HFFc6 (cell line): ENCODE measurements at regions not wholly inside any gene's neighbourhood (a gene's known extent, or its start where the extent isn't known, plus 50 kb on each side); places are given as distances from the start of the nearest gene placed in this dataset.

Experiments
- DNase-seq: peaks from one replicate; pipeline ENCODE4 v3.0.0-alpha.2; 2018
- H3K27ac Mint-ChIP-seq: 2 replicates; pipeline ENCODE4 v1.8.0; 2020; ENCODE audit warnings: mild to moderate bottlenecking, mixed read lengths
- H3K27me3 Mint-ChIP-seq: 2 replicates; pipeline ENCODE4 v1.8.0; 2021; ENCODE audit warnings: mild to moderate bottlenecking, moderate library complexity, mixed read lengths; ENCODE audit not compliant: insufficient read depth
- H3K36me3 Mint-ChIP-seq: 2 replicates; pipeline ENCODE4 v1.8.0; 2021; ENCODE audit warnings: low read depth, mixed read lengths
- H3K4me1 Mint-ChIP-seq: 2 replicates; pipeline ENCODE4 v1.8.0; 2020; ENCODE audit warnings: low read depth, mixed read lengths
- H3K4me3 Mint-ChIP-seq: 2 replicates; pipeline ENCODE4 v1.8.0; 2020; ENCODE audit warnings: mild to moderate bottlenecking, moderate library complexity, mixed read lengths
- H3K9me3 Mint-ChIP-seq: 2 replicates; pipeline ENCODE4 v1.8.0; 2020; ENCODE audit warnings: mild to moderate bottlenecking, mixed read lengths
- CTCF ChIP-seq: fragments of 200-600 bp; sonication (generic); IDR thresholded peaks from 2 replicates; pipeline ENCODE4 v1.5.0; 2021; ENCODE audit warnings: antibody characterized with exemption, mild to moderate bottlenecking

GRCh38 chr9:87310827-87311523 is 186.7 kb upstream of the DAPK1 start:
- no peak for TF ChIP-seq CTCF
- Mint-ChIP-seq H3K4me1 (peaks cover 9% of the 10 kb centered on the region), H3K27ac (no peak overlapping the region), H3K9me3 (no peaks in the 10 kb centered on the region), H3K4me3 (no peak overlapping the region), H3K27me3 (peaks cover 3% of the 10 kb centered on the region), H3K36me3 (peaks cover 4% of the 10 kb centered on the region; the same call in 1 of the 2 replicates)
- no peak for DNase-seq

- H3K9me3 Mint-ChIP-seq: 0 out of 2 replicates have a peak, but pooled peaks cover 4% of the 10 kb centered on the region
- peaks cover 9% of the 10 kb centered on the region for H3K36me3 Mint-ChIP-seq
- no peak for DNase-seq
- TF ChIP-seq CTCF: no peak
- H3K4me1 Mint-ChIP-seq: peaks cover 24% of the 10 kb centered on the region
- H3K4me3 Mint-ChIP-seq: no peak overlapping the region
- H3K27me3 Mint-ChIP-seq: peaks cover 5% of the 10 kb centered on the region
- no peak overlapping the region for H3K27ac Mint-ChIP-seq
Observed at GRCh38 chr9:87319656-87320055, 178.0 kb upstream of the DAPK1 start.

GRCh38 chr9:87320146-87320884 is 177.4 kb upstream of the DAPK1 start:
- Mint-ChIP-seq H3K27me3 (peaks cover 5% of the 10 kb centered on the region), H3K9me3 (0 out of 2 replicates have a peak, but pooled peaks cover 4% of the 10 kb centered on the region), H3K36me3 (peaks cover 9% of the 10 kb centered on the region), H3K4me1 (peaks cover 25% of the 10 kb centered on the region), H3K27ac (no peak overlapping the region), H3K4me3 (no peak overlapping the region)
- DNase-seq: no peak
- TF ChIP-seq CTCF: no peak

GRCh38 chr9:87322840-87323635 is 174.6 kb upstream of the DAPK1 start:
- Mint-ChIP-seq H3K4me3 (no peak overlapping the region), H3K9me3 (0 out of 2 replicates have a peak, but pooled peaks cover 4% of the 10 kb centered on the region), H3K36me3 (peaks cover 5% of the 10 kb centered on the region), H3K27ac (no peak overlapping the region), H3K4me1 (peaks cover 36% of the 10 kb centered on the region), H3K27me3 (peaks cover 4% of the 10 kb centered on the region)
- TF ChIP-seq CTCF: no peak
- DNase-seq: peak; percentile 15

- no peak for DNase-seq
- peaks cover 38% of the 10 kb centered on the region for H3K4me1 Mint-ChIP-seq
- peaks cover 4% of the 10 kb centered on the region for H3K27me3 Mint-ChIP-seq
- TF ChIP-seq CTCF: no peak
- H3K9me3 Mint-ChIP-seq: 0 out of 2 replicates have a peak, but pooled peaks cover 4% of the 10 kb centered on the region
- no peak overlapping the region for H3K27ac Mint-ChIP-seq
- H3K36me3 Mint-ChIP-seq: peaks cover 4% of the 10 kb centered on the region
- no peak overlapping the region for H3K4me3 Mint-ChIP-seq
Observed at GRCh38 chr9:87323928-87324327, 173.7 kb upstream of the DAPK1 start.
